Heart left ventricle (tissue), 16 donors: ENCODE measurements at regions not wholly inside any gene's neighbourhood (a gene's known extent, or its start where the extent isn't known, plus 50 kb on each side); places are given as distances from the start of the nearest gene placed in this dataset.

Experiments used
- ATAC-seq, 4 donors: fragments of 200-7000 bp; cut with Tn5 transposase; one replicate each; pipeline ENCODE4 v1.9.1; 2020 to 2022; ENCODE audit warnings: moderate library complexity in 4 of 4, mild to moderate bottlenecking in 3 of 4, moderate number of reproducible peaks in 1 of 4
- DNase-seq, 5 donors: peaks; one replicate each; pipeline ENCODE4 v3.0.0-alpha.2; 2020
- H3K27ac ChIP-seq, 12 donors: fragments of 200-600 bp; sonication (generic) in 4 of 12; one replicate each; pipeline versions ENCODE4 v1.5.0 to v1.8.0; 2016 to 2022; ENCODE audit warnings: mild to moderate bottlenecking in 2 of 12
- H3K27me3 ChIP-seq, 9 donors: fragments of 200-600 bp; sonication (generic) in 2 of 9; one replicate each; pipeline versions ENCODE4 v1.5.1 to v1.8.0; 2016 to 2022; ENCODE audit warnings: mild to moderate bottlenecking in 3 of 9
- H3K36me3 ChIP-seq, 9 donors: fragments of 200-600 bp; sonication (generic) in 2 of 9; one replicate each; pipeline versions ENCODE4 v1.5.0 to v1.8.0; 2018 to 2022; ENCODE audit warnings: mild to moderate bottlenecking in 2 of 9
- H3K4me1 ChIP-seq, 12 donors: fragments of 200-600 bp; sonication (generic) in 4 of 12; one replicate each; pipeline versions ENCODE4 v1.5.0 to v1.8.0; 2016 to 2022; ENCODE audit warnings: mild to moderate bottlenecking in 3 of 12
- H3K4me3 ChIP-seq, 12 donors: fragments of 200-600 bp; sonication (generic) in 4 of 12; one replicate each; pipeline versions ENCODE4 v1.5.0 to v1.8.0; 2017 to 2022; ENCODE audit warnings: mild to moderate bottlenecking in 9 of 12, moderate library complexity in 4 of 12
- H3K9me3 ChIP-seq, 12 donors: fragments of 200-600 bp; sonication (generic) in 4 of 12; one replicate each; pipeline versions ENCODE4 v1.5.0 to v1.8.0; 2016 to 2022; ENCODE audit warnings: mild to moderate bottlenecking in 1 of 12
- POLR2A ChIP-seq, 2 donors: fragments of 450-650 bp; IDR thresholded peaks; one replicate each; pipeline ENCODE4 v1.6.1; 2017; ENCODE audit warnings: antibody characterized with exemption in 2 of 2, mild to moderate bottlenecking in 2 of 2, moderate library complexity in 2 of 2
- WGBS, 4 donors: extraction: QIAGEN DNeasy Blood & Tissue Kit in 2 of 4; methylation state at CpG; one replicate each; pipeline versions ENCODE4 v1.1.5 to v1.1.7; 2013 to 2018; 5-methylcytosine and 5-hydroxymethylcytosine counted together
- intact Hi-C, 10 donors: fragments of 100-400 bp; cut with DNase I; formaldehyde crosslinking; loops; one replicate each; pipeline versions ENCODE4 v1.11.1 to v1.14.2; 2022
- TF ChIP-seq, protein P1 (sequence below), 12 donors: fragments of 200-600 bp; sonication (generic) in 4 of 12; IDR thresholded peaks; one replicate each; pipeline versions ENCODE4 v1.5.0 to v1.8.0; 2018 to 2022; ENCODE audit warnings: antibody characterized with exemption in 12 of 12, mild to moderate bottlenecking in 5 of 12
- donor health status: ischemic (EF 13 %, LVEDD 7.1; RV severe dilation, severe dysfunction).
- donor health status: healthy with polysubstance abuse.
- donor health status: DM: no; HTN: yes; CAD: no.
- donor health status: DM: no; HTN: no; CAD: no.
- donor health status: ischemic (EF 25% LVEDD 6.9; RV normal size, moderate dysfunction).
- donor health status: ischemic (EF 25% LVEDD 5.7; RV mildly dilated, moderate dysfunction).
- donor health status: healthy.
- donor health status: DM: yes; HTN: yes; CAD: no.
- donor health status: ischemic (EF 35%, LVEDD 5.7; RV mildly dilated, moderate dysfunction).
- donor health status: nonischemic (EF 11% LVEDD 7.7; RV severe dilation, severe dysfunction).
- donor health status: DM: yes; HTN: yes; CAD: no.
- donor health status: PGD.
- donor health status: ischemic (EF 29% LVEDD 5.4; RV normal size, mild dysfunction).
- donor health status: nonischemic (EF 23%, LVEDD 6.1; RV moderate dilation, normal function).

DNA sequence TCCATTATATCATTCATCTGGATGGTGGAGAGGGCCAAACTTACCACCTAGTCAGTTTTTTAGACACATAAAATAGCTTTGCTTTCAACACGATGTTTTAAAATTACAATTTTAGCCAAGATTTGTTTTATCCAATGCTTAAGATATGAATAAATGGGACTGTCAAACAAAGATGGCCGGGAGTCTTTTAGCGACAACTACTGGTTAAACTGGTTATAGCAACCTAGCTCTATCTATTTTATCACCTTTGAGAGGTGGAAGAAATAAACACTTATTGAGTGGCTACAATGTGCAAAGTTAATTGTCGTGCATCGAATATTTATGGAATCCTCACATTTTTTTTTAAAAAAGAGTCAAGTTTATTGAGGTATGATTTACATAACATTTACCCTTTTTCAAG is 279.8 kb downstream of the MIAT start:
- Histone ChIP-seq H3K27ac (no peak overlapping the region), H3K9me3 (peaks cover 0 to 9% (median 0%) of the 10 kb centered on the region in 12 donors), H3K36me3 (no peaks in the 10 kb centered on the region), H3K4me3 (no peak overlapping the region), H3K27me3 (peaks cover 0 to 4% (median 0%) of the 10 kb centered on the region in 9 donors), H3K4me1 (no peaks in the 10 kb centered on the region)
- TF ChIP-seq POLR2A (IDR thresholded peaks at IDR 0.05), result no peak
- TF ChIP-seq, protein P1, sequence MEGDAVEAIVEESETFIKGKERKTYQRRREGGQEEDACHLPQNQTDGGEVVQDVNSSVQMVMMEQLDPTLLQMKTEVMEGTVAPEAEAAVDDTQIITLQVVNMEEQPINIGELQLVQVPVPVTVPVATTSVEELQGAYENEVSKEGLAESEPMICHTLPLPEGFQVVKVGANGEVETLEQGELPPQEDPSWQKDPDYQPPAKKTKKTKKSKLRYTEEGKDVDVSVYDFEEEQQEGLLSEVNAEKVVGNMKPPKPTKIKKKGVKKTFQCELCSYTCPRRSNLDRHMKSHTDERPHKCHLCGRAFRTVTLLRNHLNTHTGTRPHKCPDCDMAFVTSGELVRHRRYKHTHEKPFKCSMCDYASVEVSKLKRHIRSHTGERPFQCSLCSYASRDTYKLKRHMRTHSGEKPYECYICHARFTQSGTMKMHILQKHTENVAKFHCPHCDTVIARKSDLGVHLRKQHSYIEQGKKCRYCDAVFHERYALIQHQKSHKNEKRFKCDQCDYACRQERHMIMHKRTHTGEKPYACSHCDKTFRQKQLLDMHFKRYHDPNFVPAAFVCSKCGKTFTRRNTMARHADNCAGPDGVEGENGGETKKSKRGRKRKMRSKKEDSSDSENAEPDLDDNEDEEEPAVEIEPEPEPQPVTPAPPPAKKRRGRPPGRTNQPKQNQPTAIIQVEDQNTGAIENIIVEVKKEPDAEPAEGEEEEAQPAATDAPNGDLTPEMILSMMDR (IDR thresholded peaks at IDR 0.05), result no peak
- ATAC-seq, result no peak
- 88 to 91% (median 91%) methylated on average over 5 of the region's 5 CpGs for WGBS, 4 donors
- DNase-seq, result no peak
- intact Hi-C loops, result no loop called here

DNA sequence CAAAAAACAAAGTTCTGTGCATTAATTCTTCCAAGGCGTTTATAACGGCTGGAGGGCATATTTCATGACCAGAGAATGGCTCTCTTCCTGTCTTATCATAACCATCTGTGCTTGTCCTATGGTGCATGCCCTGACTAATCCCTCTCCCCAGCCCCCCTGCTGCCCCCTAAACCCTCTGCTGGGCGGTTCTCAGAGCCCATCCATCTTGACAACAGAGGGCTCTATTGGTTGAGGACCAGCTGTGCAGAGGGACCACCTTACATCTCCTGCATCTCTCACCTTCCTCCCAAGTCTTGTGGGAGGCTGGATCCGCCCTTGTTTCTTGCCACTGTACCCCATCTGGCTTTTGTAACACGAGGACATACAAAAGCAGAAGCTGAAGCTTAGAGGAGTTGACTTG is 282.1 kb downstream of the MIAT start:
- WGBS, 4 donors, result 53 to 74% (median 67%) methylated on average over 5 of the region's 5 CpGs
- no peak for ATAC-seq
- Histone ChIP-seq H3K9me3 (peaks cover 0 to 9% (median 0%) of the 10 kb centered on the region in 12 donors), H3K27ac (no peak overlapping the region), H3K4me3 (no peak overlapping the region), H3K4me1 (no peaks in the 10 kb centered on the region), H3K27me3 (peaks cover 0 to 4% (median 0%) of the 10 kb centered on the region in 9 donors), H3K36me3 (no peaks in the 10 kb centered on the region)
- DNase-seq, result no peak
- intact Hi-C loops, result no loop called here
- no peak for TF ChIP-seq POLR2A (IDR thresholded peaks at IDR 0.05)
- TF ChIP-seq, protein P1 (IDR thresholded peaks at IDR 0.05), result no peak

DNA sequence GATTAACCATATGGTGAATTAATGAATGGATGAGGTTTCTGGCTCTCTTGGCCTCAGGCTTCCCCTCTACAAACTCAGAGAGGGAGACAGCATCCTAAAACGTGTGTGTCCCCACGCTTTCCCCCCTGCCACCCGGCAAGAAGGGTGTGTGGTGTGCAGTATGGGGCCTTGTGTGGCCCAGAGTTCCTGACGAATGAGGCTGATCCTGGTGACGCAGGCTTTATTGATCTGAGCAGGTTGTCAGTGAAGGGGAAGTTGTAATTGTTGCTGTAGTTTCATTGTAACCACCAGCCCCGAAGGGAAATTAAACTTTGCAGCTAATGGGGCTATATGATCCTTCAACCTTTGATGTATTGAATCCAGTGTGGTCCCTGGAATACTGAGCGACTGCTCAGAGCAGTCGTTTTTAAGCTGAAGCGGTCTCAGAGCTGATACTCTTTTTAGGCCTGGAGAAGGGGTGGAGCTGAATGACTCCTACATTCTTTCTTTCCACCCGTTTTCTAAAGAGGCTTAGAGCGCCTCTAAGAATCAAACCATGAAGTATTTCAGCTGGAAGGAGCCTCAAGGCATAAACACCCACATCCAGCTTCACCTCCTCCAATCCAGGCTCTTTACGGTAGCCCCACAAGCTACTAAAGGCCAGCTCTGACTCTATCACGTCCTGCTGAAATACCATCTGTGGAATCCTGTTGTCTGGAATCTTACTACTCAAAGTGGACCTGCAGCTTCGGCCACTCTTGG is 284.7 kb downstream of the MIAT start:
- H3K4me1 ChIP-seq, result no peaks in the 10 kb centered on the region

DNA sequence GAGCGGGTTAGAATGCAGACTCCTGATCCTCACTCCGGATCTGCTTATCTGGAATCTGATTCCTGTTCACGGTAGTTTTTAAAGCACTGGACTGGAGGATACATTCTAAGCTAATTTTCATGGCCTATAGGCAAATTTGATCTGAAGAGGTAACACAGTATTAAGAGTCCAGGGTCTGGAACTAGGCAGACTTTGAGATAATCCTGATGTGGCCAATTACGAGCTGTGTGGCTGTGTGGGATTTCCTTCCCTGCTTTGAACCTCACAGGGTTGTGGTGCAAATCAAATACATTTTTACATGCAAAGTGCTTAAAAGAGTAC is 285.2 kb downstream of the MIAT start:
- Histone ChIP-seq H3K4me3 (no peak overlapping the region), H3K27ac (no peak overlapping the region), H3K4me1 (no peaks in the 10 kb centered on the region), H3K27me3 (peaks cover 0 to 4% (median 0%) of the 10 kb centered on the region in 9 donors), H3K36me3 (no peaks in the 10 kb centered on the region), H3K9me3 (peaks cover 0 to 3% (median 0%) of the 10 kb centered on the region in 12 donors)
- intact Hi-C loops, result no loop called here
- DNase-seq (no peak), ATAC-seq (no peak)
- WGBS, 4 donors, result 41 to 61% (median 49%) methylated on average over 4 of the region's 4 CpGs
- TF ChIP-seq POLR2A (IDR thresholded peaks at IDR 0.05), result no peak
- TF ChIP-seq, protein P1 (IDR thresholded peaks at IDR 0.05), result no peak

More for the DNA sequence above, 284.7 kb downstream of the MIAT start:
- intact Hi-C loops, result no loop called here
- ATAC-seq, result no peak
- no peak overlapping the region for H3K27ac ChIP-seq
- WGBS, 4 donors, result 68 to 78% (median 74%) methylated on average over 14 of the region's 14 CpGs
- TF ChIP-seq, protein P1 (IDR thresholded peaks at IDR 0.05), result no peak
- TF ChIP-seq POLR2A (IDR thresholded peaks at IDR 0.05), result no peak
- no peak overlapping the region for H3K4me3 ChIP-seq
- no peak for DNase-seq
- no peaks in the 10 kb centered on the region for H3K36me3 ChIP-seq
- H3K9me3 ChIP-seq, result peaks cover 0 to 8% (median 0%) of the 10 kb centered on the region in 12 donors
- H3K27me3 ChIP-seq, result peaks cover 0 to 4% (median 0%) of the 10 kb centered on the region in 9 donors
